ENCODE measurements at regions not wholly inside any gene's neighbourhood (a gene's known extent, or its start where the extent isn't known, plus 50 kb on each side); places are given as distances from the start of the nearest gene placed in this dataset.

DNA sequence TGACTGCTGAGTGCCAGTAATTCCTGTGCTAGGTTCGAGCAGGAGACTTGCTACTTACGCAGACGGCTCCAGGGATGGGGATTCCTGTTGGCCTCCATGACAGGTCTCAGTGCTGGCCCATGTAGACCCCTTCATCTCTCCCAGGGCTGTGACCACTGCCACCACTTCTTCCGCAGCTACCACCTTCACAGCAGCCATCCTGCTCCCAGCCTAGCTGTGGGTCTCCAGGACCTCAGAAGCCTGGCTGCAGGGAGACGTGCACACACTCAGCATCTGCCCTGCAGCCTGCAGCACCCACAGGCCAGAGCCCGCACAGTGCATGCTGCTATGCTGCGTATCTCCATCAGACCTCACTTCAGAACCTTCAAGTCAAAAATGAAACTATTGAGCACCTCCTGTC lies 1503.9 kb downstream of the BRD1 start:
- no peak for DNase-seq (ENCODE audit: low read depth)
- TF ChIP-seq, protein P1, sequence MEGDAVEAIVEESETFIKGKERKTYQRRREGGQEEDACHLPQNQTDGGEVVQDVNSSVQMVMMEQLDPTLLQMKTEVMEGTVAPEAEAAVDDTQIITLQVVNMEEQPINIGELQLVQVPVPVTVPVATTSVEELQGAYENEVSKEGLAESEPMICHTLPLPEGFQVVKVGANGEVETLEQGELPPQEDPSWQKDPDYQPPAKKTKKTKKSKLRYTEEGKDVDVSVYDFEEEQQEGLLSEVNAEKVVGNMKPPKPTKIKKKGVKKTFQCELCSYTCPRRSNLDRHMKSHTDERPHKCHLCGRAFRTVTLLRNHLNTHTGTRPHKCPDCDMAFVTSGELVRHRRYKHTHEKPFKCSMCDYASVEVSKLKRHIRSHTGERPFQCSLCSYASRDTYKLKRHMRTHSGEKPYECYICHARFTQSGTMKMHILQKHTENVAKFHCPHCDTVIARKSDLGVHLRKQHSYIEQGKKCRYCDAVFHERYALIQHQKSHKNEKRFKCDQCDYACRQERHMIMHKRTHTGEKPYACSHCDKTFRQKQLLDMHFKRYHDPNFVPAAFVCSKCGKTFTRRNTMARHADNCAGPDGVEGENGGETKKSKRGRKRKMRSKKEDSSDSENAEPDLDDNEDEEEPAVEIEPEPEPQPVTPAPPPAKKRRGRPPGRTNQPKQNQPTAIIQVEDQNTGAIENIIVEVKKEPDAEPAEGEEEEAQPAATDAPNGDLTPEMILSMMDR (IDR thresholded peaks at IDR 0.05; ENCODE audit: control insufficient read depth, extremely low read depth, insufficient read depth), result no peak
- no peak overlapping the region for H3K4me3 ChIP-seq (ENCODE audit: low read depth, low read length)

DNA sequence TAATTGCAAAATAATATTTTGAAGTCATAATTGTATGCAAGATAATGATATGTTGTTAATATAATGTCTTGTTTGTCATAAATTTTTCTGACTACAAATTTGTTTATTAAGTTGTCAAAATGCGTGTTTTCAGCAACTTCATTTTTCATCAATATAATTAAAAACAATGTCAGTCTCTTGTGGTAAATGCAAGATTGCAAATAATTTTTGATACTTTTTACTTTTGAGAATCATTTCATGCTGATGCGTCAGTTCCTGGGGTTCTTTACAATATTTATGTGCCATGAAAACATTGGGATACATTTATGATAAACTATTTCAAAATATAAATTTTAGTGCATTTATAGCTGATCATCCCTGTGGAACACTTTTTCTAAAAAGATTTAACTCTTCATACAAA lies 1504.8 kb downstream of the BRD1 start:
- no peak for DNase-seq (ENCODE audit: low read depth)
- H3K4me3 ChIP-seq (ENCODE audit: low read depth, low read length), result no peak overlapping the region
- TF ChIP-seq, protein P1 (IDR thresholded peaks at IDR 0.05; ENCODE audit: control insufficient read depth, extremely low read depth, insufficient read depth), result no peak

DNA sequence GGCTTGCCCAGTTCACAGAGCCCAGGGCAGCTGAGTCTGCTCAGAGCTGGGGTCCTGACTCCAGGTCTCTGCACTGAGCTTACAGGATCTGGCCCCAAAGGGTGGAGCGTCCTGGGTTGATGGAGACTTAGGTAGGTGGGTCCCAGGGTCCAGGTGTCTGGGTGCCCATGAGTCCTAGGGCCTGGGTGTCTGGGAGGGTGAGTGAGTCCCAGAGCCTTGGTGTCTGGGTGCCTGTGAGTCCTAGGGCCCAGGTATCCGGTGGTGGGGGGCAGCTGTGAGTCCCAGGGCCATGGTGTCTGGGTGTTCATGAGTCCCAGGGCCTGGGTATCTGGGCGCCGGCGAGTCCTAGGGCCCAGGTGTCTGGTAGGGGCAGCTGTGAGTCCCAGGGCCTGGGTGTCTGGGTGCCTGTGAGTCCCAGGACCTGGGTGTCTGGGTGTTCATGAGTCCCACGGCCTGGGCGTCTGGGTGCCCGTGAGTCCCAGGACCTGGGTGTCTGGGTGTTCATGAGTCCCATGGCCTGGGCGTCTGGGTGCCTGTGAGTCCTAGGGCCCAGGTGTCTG lies 1505.6 kb downstream of the BRD1 start:
- TF ChIP-seq, protein P1 (IDR thresholded peaks at IDR 0.05; ENCODE audit: control insufficient read depth, extremely low read depth, insufficient read depth), result no peak
- H3K4me3 ChIP-seq (ENCODE audit: low read depth, low read length), result no peak overlapping the region
- DNase-seq (ENCODE audit: low read depth), result no peak

DNA sequence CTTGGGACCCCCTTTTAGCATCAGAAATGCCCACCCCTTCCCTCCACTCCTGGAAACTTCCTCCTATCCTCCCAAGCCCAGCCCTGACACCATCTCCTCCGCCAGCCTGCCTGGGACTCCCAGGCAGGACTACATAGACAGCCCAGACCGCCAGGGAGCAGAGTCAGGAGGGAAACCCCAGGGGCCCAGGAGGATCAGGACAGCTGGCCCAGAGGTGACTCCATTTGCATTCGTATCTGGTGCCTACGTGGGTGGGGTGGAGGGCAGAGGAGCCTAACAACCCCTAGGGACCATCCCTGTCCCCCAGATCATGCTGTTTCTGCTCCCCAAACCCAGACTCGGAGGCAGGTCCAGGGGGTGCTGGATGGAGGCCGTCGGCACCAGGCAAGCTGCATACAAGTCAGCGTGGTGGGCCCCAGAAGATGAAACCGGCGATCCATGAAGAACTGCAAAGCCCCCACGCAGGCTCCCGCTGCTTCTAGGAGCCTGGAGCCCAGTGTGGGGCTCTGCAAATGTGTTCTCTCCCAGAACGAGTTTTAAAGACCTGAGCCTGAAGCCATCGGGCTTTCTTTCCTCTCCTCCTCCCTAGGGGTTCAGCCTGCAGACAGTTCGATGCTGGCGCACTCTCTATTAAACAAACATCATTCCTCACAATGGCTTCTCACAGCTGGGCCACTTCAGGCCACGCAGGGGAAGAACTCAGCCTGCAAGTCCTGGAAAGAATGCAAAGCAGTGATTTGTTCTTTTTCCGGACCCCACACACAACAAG lies 1506.8 kb downstream of the BRD1 start:
- H3K4me3 ChIP-seq (ENCODE audit: low read depth, low read length), result no peak overlapping the region
- TF ChIP-seq, protein P1 (IDR thresholded peaks at IDR 0.05; ENCODE audit: control insufficient read depth, extremely low read depth, insufficient read depth), result no peak
- DNase-seq (ENCODE audit: low read depth), result no peak

DNA sequence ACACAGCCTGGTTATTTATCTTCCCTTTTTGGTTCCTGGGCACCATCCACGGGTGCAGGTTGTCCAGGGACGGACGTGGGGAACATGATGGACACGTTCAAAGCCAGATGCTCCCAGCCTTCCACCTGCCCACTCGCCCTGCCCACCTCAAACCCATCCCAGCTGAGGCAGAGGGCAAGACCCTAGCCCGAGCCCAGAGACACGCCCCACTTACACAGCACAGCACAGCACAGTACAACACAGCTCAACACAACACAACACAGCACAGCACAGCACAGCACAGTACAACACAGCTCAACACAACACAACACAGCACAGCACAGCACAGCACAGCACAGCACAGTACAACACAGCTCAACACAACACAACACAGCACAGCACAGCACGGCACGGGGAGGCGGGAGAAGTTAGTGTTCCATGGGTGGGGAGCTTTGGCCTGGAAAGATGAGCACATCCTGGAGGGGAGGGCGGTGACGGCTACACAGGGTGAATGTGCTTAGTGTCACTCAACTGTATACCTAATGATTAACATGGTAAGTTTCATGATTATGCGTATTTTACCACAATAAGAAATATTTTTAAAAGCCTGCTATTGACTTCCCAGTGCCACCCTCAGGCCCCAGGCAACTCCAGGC lies 1507.5 kb downstream of the BRD1 start:
- no peak for DNase-seq (ENCODE audit: low read depth)
- no peak overlapping the region for H3K4me3 ChIP-seq (ENCODE audit: low read depth, low read length)
- TF ChIP-seq, protein P1 (IDR thresholded peaks at IDR 0.05; ENCODE audit: control insufficient read depth, extremely low read depth, insufficient read depth), result no peak

DNA sequence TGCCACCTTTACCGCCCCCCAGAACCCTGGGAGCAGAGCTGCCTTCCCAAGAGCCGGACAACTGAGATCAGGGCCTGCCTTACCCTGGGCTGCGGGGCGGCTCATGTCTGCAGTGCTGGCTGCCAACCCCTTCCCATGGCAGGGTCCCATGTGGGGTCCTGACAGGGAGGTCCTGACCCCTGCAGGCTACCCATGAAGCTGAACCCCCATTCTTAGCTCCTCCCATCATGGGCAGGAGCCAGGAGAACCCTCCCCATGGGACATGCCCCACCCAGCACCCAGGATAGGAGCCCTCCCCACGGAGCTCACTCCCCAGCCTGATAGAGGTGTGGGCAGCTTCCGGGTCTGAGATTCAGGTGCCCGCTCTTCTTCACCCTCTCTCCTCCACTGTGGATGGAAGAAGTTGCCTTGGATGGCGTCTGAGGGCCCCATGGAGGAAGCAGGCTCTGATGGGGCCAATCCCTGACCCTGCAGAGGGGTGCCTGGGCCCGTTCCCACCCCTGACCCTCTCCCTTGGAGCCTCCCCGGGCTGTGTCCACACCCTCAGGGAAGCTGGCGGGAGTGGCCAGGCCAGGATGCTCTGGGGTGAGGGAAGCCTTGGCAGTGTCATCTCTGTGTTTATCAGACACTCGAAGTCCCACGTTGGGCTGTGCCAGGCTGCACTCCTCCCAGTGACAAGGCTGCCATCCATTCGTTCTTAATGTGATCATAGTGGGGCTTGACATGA lies 1508.2 kb downstream of the BRD1 start:
- no peak overlapping the region for H3K4me3 ChIP-seq (ENCODE audit: low read depth, low read length)
- DNase-seq (ENCODE audit: low read depth), result no peak
- TF ChIP-seq, protein P1 (IDR thresholded peaks at IDR 0.05; ENCODE audit: control insufficient read depth, extremely low read depth, insufficient read depth), result no peak
